ENCODE measurements at regions not wholly inside any gene's neighbourhood (a gene's known extent, or its start where the extent isn't known, plus 50 kb on each side); places are given as distances from the start of the nearest gene placed in this dataset.

GRCh38 chr13:30819136-30819888 lies 84.0 kb downstream of the ALOX5AP start:
- no peak for TF ChIP-seq CTCF (optimal IDR thresholded peaks at IDR 0.05 in 1 of 3, IDR thresholded peaks at IDR 0.05 in 1 of 3, conservative IDR thresholded peaks at IDR 0.05 in 1 of 3; ENCODE audit: extremely low read depth in 1 of 3, insufficient read depth in 2 of 3, low read length in 3 of 3)
- no peak for TF ChIP-seq EZH2 (IDR thresholded peaks at IDR 0.05; ENCODE audit: low read length)
